H9 (cell line): ENCODE measurements at regions not wholly inside any gene's neighbourhood (a gene's known extent, or its start where the extent isn't known, plus 50 kb on each side); places are given as distances from the start of the nearest gene placed in this dataset.

Experiments used
- DNase-seq: peaks from one replicate; pipeline ENCODE4 v3.0.0-alpha.2; 2017
- H2AFZ ChIP-seq: one replicate; pipeline ENCODE4 v1.6.1; 2013; ENCODE audit warnings: mild to moderate bottlenecking, low read length, control low read depth, moderate library complexity
- H2AK5ac ChIP-seq: 2 replicates; pipeline ENCODE4 v1.6.1; 2013; ENCODE audit warnings: low read length, control low read depth, mixed read lengths; ENCODE audit not compliant: insufficient read length
- H2BK120ac ChIP-seq: one replicate; pipeline ENCODE4 v1.6.1; 2013; ENCODE audit warnings: low read depth, mild to moderate bottlenecking, low read length, control low read depth, inconsistent platforms; ENCODE audit not compliant: poor library complexity, severe bottlenecking
- H2BK12ac ChIP-seq: 2 replicates; pipeline ENCODE4 v1.6.1; 2013; ENCODE audit warnings: low read length, control low read depth, mixed read lengths, low read depth; ENCODE audit not compliant: insufficient read length
- H2BK15ac ChIP-seq: 2 replicates; pipeline ENCODE4 v1.6.1; 2013; ENCODE audit warnings: low read depth, low read length, control low read depth
- H2BK20ac ChIP-seq: one replicate; pipeline ENCODE4 v1.6.1; 2013; ENCODE audit warnings: low read depth, mild to moderate bottlenecking, low read length, control low read depth, inconsistent platforms; ENCODE audit not compliant: poor library complexity, severe bottlenecking
- H2BK5ac ChIP-seq: 2 replicates; pipeline ENCODE4 v1.6.1; 2013; ENCODE audit warnings: low read length, control low read depth, mixed read lengths; ENCODE audit not compliant: insufficient read length
- H3K14ac ChIP-seq: 2 replicates; pipeline ENCODE4 v1.6.1; 2013; ENCODE audit warnings: low read length, control low read depth; ENCODE audit not compliant: insufficient read depth
- H3K18ac ChIP-seq: 2 replicates; pipeline ENCODE4 v1.6.1; 2013; ENCODE audit warnings: low read depth, mild to moderate bottlenecking, mixed read lengths, low read length, control low read depth; ENCODE audit not compliant: insufficient read length
- H3K23ac ChIP-seq: 2 replicates; pipeline ENCODE4 v1.6.1; 2013; ENCODE audit warnings: low read length, control low read depth, mixed read lengths, low read depth; ENCODE audit not compliant: insufficient read length
- H3K23me2 ChIP-seq: 2 replicates; pipeline ENCODE4 v1.6.1; 2013; ENCODE audit warnings: low read depth, mild to moderate bottlenecking, mixed read lengths, low read length, control low read depth; ENCODE audit not compliant: insufficient read length, poor library complexity, severe bottlenecking
- H3K27ac ChIP-seq: 2 replicates; pipeline ENCODE4 v1.5.1; 2013; ENCODE audit warnings: low read length, control low read depth, mixed read lengths, low read depth; ENCODE audit not compliant: insufficient read length
- H3K27me3 ChIP-seq: 2 replicates; pipeline ENCODE4 v1.6.1; 2013; ENCODE audit warnings: low read length, control low read depth, inconsistent platforms; ENCODE audit not compliant: insufficient read depth
- H3K4ac ChIP-seq: 2 replicates; pipeline ENCODE4 v1.6.1; 2013; ENCODE audit warnings: low read depth, mild to moderate bottlenecking, control low read depth, inconsistent platforms, low read length, moderate library complexity
- H3K4me1 ChIP-seq: 2 replicates; pipeline ENCODE4 v1.6.1; 2013; ENCODE audit warnings: low read length, control low read depth, inconsistent platforms; ENCODE audit not compliant: insufficient read depth
- H3K4me2 ChIP-seq: 2 replicates; pipeline ENCODE4 v1.6.1; 2013; ENCODE audit warnings: low read length, control low read depth, mixed read lengths; ENCODE audit not compliant: insufficient read length, insufficient read depth
- H3K56ac ChIP-seq: 2 replicates; pipeline ENCODE4 v1.6.1; 2013; ENCODE audit warnings: low read depth, mild to moderate bottlenecking, mixed read lengths, low read length, control low read depth; ENCODE audit not compliant: insufficient read length
- H3K79me1 ChIP-seq: 2 replicates; pipeline ENCODE4 v1.6.1; 2013; ENCODE audit warnings: low read depth, mild to moderate bottlenecking, moderate library complexity, low read length, control low read depth, inconsistent platforms; ENCODE audit not compliant: insufficient read depth, poor library complexity, severe bottlenecking
- H3K79me2 ChIP-seq: 2 replicates; pipeline ENCODE4 v1.6.1; 2013; ENCODE audit warnings: low read length, control low read depth, inconsistent platforms; ENCODE audit not compliant: insufficient read depth
- H3K9ac ChIP-seq: 2 replicates; pipeline ENCODE4 v1.6.1; 2013; ENCODE audit warnings: low read length, control low read depth, mixed read lengths; ENCODE audit not compliant: insufficient read length; ENCODE audit errors: extremely low read depth
- H3K9me3 ChIP-seq: one replicate; pipeline ENCODE4 v1.6.1; 2013; ENCODE audit warnings: low read depth, low read length, inconsistent platforms; ENCODE audit not compliant: control insufficient read depth
- H3T11ph ChIP-seq: one replicate; pipeline ENCODE4 v1.6.1; 2013; ENCODE audit warnings: mild to moderate bottlenecking, low read length, control low read depth, inconsistent platforms
- H4K20me1 ChIP-seq: one replicate; pipeline ENCODE4 v1.6.1; 2013; ENCODE audit not compliant: control insufficient read depth, insufficient read length, insufficient read depth
- H4K5ac ChIP-seq: 2 replicates; pipeline ENCODE4 v1.6.1; 2013; ENCODE audit warnings: low read depth, mild to moderate bottlenecking, mixed read lengths, low read length, control low read depth; ENCODE audit not compliant: insufficient read length
- H4K8ac ChIP-seq: replicated peaks from 2 replicates; pipeline ENCODE4 v1.6.1; 2013; ENCODE audit warnings: low read length, control low read depth, mixed read lengths, low read depth; ENCODE audit not compliant: insufficient read length
- H4K91ac ChIP-seq: 2 replicates; pipeline ENCODE4 v1.6.1; 2013; ENCODE audit warnings: low read depth, mild to moderate bottlenecking, moderate library complexity, mixed read lengths, low read length, control low read depth; ENCODE audit not compliant: insufficient read length
- H3K27ac Mint-ChIP-seq, 3 experiments: 2 replicates in 2 of 3; 3 replicates in 1 of 3; pipeline ENCODE4 v1.8.0; 2020 to 2021; ENCODE audit warnings: mixed read lengths in 3 of 3, mild to moderate bottlenecking in 1 of 3, moderate library complexity in 1 of 3
- H3K27me3 Mint-ChIP-seq: 2 replicates; pipeline ENCODE4 v1.8.0; 2021; ENCODE audit warnings: low read depth, mild to moderate bottlenecking, moderate library complexity, mixed read lengths
- H3K36me3 Mint-ChIP-seq, 3 experiments: 2 replicates in 2 of 3; 3 replicates in 1 of 3; pipeline ENCODE4 v1.8.0; 2020 to 2021; ENCODE audit warnings: low read depth in 3 of 3, mixed read lengths in 3 of 3; ENCODE audit not compliant: insufficient read depth in 1 of 3
- H3K4me1 Mint-ChIP-seq, 2 experiments: 2 replicates each; pipeline ENCODE4 v1.8.0; 2020; ENCODE audit warnings: mixed read lengths in 2 of 2
- H3K4me3 Mint-ChIP-seq, 2 experiments: 2 replicates in 1 of 2; 3 replicates in 1 of 2; pipeline ENCODE4 v1.8.0; 2020 to 2021; ENCODE audit warnings: mild to moderate bottlenecking in 2 of 2, mixed read lengths in 2 of 2, moderate library complexity in 1 of 2
- H3K9me3 Mint-ChIP-seq, 2 experiments: 2 replicates in 1 of 2; 3 replicates in 1 of 2; pipeline ENCODE4 v1.8.0; 2020; ENCODE audit warnings: mild to moderate bottlenecking in 2 of 2, mixed read lengths in 2 of 2, moderate library complexity in 1 of 2
- WGBS: extraction: QIAGEN DNeasy Blood & Tissue Kit; methylation state at CpG from one replicate; pipeline ENCODE4 v1.1.7; 2013; ENCODE audit warnings: missing lambda C conversion rate, low lambda C conversion rate, mixed read lengths; ENCODE audit not compliant: insufficient read length; ENCODE audit errors: extremely low coverage; 5-methylcytosine and 5-hydroxymethylcytosine counted together
- TF ChIP-seq, protein P1 (sequence below): fragments of 200-600 bp; sonication (generic); conservative IDR thresholded peaks from 3 replicates; pipeline ENCODE4 v1.8.0; 2021; ENCODE audit warnings: antibody characterized with exemption, mild to moderate bottlenecking

DNA sequence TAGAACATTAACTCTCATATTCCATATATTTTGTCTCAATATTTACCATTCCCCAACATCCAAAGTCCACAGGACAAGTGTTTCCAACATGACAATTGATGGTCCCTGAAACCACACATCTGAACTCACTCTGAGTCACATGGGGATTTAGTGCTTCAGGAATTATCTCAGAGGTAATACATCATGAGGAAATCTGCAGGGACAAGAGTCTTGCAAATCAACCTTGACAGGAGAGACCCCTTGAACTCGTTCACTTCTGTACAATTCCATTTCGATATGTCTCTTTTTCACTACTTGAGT lies 119.7 kb upstream of the ABCA1 start:
- no peak overlapping the region for H3K18ac ChIP-seq
- no peak overlapping the region for H4K91ac ChIP-seq
- no peak overlapping the region for H2BK5ac ChIP-seq
- H3K4ac ChIP-seq, result no peak overlapping the region
- no peak overlapping the region for H4K5ac ChIP-seq
- no peak overlapping the region for H2BK15ac ChIP-seq
- WGBS, result no CpG with 5 or more reads among the region's 2 CpGs
- H4K20me1 ChIP-seq, result no peaks in the 10 kb centered on the region
- H2BK12ac ChIP-seq, result no peak overlapping the region
- no peak overlapping the region for H3K27ac Mint-ChIP-seq
- H2AK5ac ChIP-seq, result no peak overlapping the region
- H3K56ac ChIP-seq, result no peak overlapping the region
- no peak overlapping the region for H3K9ac ChIP-seq
- H3K36me3 Mint-ChIP-seq, result no peaks in the 10 kb centered on the region; a peak in 2 of 7 replicates
- no peak overlapping the region for H3T11ph ChIP-seq
- H2BK20ac ChIP-seq, result no peak overlapping the region
- H3K4me1 ChIP-seq, result no peaks in the 10 kb centered on the region
- TF ChIP-seq, protein P1, sequence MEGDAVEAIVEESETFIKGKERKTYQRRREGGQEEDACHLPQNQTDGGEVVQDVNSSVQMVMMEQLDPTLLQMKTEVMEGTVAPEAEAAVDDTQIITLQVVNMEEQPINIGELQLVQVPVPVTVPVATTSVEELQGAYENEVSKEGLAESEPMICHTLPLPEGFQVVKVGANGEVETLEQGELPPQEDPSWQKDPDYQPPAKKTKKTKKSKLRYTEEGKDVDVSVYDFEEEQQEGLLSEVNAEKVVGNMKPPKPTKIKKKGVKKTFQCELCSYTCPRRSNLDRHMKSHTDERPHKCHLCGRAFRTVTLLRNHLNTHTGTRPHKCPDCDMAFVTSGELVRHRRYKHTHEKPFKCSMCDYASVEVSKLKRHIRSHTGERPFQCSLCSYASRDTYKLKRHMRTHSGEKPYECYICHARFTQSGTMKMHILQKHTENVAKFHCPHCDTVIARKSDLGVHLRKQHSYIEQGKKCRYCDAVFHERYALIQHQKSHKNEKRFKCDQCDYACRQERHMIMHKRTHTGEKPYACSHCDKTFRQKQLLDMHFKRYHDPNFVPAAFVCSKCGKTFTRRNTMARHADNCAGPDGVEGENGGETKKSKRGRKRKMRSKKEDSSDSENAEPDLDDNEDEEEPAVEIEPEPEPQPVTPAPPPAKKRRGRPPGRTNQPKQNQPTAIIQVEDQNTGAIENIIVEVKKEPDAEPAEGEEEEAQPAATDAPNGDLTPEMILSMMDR, result no peak
- no peak overlapping the region for H4K8ac ChIP-seq
- H3K23ac ChIP-seq, result no peak overlapping the region
- H3K79me1 ChIP-seq, result no peaks in the 10 kb centered on the region
- no peaks in the 10 kb centered on the region; a peak in 1 of 5 replicates for H3K9me3 Mint-ChIP-seq
- H3K27ac ChIP-seq, result no peak overlapping the region
- H3K4me2 ChIP-seq, result no peak overlapping the region
- H2AFZ ChIP-seq, result no peak overlapping the region
- H3K4me1 Mint-ChIP-seq, result peaks cover 15 to 21% of the 10 kb centered on the region in 2 experiments
- H3K27me3 ChIP-seq, result no peaks in the 10 kb centered on the region
- no peaks in the 10 kb centered on the region for H3K9me3 ChIP-seq
- no peaks in the 10 kb centered on the region for H3K79me2 ChIP-seq
- H3K23me2 ChIP-seq, result no peaks in the 10 kb centered on the region
- H3K27me3 Mint-ChIP-seq, result no peaks in the 10 kb centered on the region
- no peak for DNase-seq
- no peak overlapping the region for H2BK120ac ChIP-seq
- no peak overlapping the region for H3K14ac ChIP-seq
- no peak overlapping the region for H3K4me3 Mint-ChIP-seq
